Daoy (cell line): ENCODE measurements at regions not wholly inside any gene's neighbourhood (a gene's known extent, or its start where the extent isn't known, plus 50 kb on each side); places are given as distances from the start of the nearest gene placed in this dataset.

Experiments
- DNase-seq: peaks from one replicate; pipeline ENCODE4 v3.0.0-alpha.2; 2015; ENCODE audit warnings: low read depth

DNA sequence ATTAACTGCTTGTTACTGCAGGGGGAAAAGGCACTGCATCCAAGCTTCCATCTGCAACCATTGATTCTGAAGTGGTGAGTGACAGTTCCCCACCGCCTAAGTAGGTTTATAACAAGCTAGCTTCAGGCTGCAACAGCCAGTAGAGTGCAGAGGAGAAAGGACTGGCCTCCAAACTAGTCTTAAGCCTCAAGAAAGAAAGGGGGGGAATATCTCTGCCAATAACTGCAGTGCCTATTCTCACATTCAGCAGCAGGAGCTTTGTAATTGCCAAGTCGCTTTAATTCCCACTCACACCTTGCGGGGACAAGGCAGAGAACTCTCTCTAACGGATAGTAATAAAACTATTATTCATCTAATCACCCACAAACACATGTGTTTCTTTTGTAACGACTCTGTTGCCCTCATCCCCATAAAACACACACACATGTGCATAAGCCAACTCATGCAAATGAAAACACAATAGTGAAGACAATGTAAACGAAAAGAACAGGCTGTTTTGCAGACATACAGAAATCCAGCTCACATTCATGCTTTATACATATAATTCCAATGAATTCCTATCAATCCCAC lies 1963.3 kb upstream of the PIK3C3 start:
- DNase-seq: no peak

DNA sequence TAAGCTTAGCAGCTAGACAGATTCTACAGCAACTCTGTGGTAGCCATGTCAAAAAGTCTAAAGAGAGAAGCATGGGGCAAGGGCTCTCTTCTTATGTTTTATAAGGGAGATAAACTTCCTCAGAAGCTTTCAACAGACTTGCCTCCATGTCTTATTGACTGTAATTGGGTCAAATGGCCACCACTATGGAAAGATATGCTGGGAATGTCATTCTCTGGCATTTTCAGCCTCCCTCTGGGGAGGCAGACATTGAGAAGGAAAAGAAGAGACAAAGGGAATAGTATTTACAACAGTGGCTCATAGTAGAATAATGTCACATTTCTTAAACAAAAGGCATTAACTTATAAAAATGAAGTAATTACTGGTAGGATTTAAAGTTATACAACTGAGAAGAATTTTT lies 1964.5 kb upstream of the PIK3C3 start:
- no peak for DNase-seq

DNA sequence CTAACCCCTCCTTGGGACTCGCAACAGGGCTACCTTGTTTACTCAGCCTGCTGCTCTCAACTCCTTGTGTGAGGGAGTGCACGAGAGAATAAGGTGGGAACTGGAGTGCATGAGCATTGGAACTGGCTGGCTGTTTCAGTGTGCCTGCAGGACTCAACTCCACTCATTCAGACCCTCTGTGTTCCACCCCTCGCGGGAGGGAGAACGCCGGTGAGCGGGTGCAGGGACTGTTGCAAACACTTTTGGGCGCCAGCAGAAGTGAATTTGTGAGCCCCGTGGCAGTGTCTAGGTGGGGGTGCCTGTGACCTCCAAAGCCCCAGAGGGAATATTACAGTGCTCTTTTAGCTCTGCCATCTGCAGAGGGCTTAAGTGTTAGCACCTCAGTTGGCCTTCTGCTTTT lies 1978.3 kb upstream of the PIK3C3 start:
- no peak for DNase-seq

DNA sequence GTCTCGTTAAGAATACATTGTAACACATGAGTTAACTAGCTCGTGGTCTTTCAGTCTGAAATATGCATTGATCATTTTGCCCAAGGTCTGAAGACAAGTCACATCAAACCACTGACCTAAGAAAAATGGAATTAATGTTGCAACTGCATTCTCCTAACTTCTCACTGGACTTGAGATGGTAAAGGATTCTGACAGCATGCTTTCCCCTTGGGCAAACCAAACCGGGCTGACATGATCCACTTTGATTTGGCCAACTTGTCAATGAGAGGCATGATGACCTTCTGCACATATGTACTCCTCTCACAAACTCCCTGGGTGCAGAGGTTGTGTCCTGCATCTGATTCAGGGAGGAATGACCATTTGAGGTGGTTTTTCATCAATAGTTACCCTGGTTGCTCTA lies 1982.5 kb upstream of the PIK3C3 start:
- DNase-seq: no peak

DNA sequence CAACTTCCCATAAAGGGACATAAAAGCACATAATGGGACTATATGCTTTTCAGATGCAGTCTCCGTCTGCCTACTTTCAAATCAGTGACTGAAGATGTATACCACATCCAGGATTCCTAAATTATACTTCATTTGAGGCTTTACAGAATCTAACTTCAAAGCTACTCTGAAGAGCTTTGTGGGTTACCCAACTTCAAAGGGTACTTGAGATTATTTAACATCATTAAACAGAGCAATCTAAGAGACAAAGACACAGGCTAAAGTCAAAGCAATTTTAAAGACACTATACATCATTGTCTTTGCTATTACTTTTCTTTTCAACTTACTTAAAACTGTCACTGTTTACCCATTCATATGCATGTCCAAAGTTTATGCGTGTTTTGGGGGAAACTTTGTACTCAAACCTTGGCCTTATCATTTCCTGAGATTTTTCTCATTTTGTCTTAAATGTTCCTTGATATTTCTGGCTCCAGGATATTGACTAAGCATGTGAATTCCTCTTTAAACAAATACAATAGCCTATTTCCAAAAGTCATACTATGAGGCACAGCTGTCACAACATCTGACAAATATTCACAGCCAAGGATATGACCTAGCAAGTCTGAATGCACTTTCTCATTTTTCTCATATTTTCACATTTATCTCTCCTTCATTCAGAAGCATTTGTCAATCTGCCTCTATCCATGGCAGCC lies 1985.1 kb upstream of the PIK3C3 start:
- DNase-seq: no peak

DNA sequence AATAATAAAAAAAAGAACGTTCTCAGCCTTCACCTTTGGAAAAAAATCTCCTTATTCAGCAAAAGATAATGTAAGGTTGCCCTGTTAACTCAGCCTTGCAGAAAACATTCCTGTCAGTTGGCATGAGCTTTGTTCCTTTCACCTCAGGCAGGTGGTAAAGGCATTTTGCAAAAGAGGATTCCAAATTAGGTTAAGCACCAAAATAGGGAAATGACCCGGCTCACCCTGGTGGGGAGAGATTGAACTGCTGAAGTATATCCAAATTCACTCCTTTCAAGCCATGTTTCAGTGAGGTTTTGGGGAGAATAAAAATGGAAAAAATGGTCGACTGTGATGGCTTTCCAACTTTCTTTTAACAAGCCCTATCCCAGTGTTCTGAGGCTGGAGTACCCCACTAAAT lies 1988.8 kb upstream of the PIK3C3 start:
- no peak for DNase-seq

- DNase-seq: no peak
Observed at GRCh38 chr18:39962546-39962945, 1992.5 kb upstream of the PIK3C3 start.

GRCh38 chr18:39960550-39960949 lies 1994.5 kb upstream of the PIK3C3 start:
- no peak for DNase-seq

GRCh38 chr18:39959839-39960238 lies 1995.2 kb upstream of the PIK3C3 start:
- DNase-seq: no peak

- DNase-seq: no peak
Observed at GRCh38 chr18:39958876-39959275, 1996.2 kb upstream of the PIK3C3 start.

GRCh38 chr18:39952816-39953215 lies 2002.2 kb upstream of the PIK3C3 start:
- DNase-seq: no peak

DNA sequence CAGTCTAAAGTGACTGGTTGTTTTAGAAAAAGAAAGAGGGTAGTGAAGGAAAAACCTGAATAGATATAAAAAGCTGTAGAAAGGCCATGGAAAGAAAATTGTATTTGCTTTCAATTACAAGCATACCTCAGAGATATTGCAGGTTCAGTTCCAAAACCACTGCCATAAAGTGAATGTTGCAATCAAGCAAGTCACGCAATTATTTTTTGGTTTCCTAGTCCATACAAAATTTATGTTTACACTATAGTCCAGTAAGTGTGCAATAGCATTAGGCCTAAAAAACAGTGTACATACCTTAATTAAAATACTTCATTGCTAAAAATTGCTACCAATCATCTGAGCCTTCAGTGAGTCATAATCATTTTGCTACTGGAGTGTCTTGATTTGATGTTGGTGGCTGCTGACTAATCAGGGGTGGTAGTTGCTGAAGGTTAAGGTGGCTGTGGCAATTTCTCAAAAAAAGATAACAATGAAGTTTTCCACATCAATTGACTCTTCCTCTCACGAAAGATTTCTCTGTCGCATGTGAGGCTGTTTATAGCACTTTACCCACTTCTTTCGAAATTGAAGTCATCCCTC lies 2003.8 kb upstream of the PIK3C3 start:
- DNase-seq: no peak

GRCh38 chr18:39946623-39947061 lies 2008.4 kb upstream of the PIK3C3 start:
- DNase-seq: no peak

GRCh38 chr18:39945076-39945475 lies 2010.0 kb upstream of the PIK3C3 start:
- DNase-seq: no peak

GRCh38 chr18:39942702-39943101 lies 2012.3 kb upstream of the PIK3C3 start:
- DNase-seq: no peak

DNA sequence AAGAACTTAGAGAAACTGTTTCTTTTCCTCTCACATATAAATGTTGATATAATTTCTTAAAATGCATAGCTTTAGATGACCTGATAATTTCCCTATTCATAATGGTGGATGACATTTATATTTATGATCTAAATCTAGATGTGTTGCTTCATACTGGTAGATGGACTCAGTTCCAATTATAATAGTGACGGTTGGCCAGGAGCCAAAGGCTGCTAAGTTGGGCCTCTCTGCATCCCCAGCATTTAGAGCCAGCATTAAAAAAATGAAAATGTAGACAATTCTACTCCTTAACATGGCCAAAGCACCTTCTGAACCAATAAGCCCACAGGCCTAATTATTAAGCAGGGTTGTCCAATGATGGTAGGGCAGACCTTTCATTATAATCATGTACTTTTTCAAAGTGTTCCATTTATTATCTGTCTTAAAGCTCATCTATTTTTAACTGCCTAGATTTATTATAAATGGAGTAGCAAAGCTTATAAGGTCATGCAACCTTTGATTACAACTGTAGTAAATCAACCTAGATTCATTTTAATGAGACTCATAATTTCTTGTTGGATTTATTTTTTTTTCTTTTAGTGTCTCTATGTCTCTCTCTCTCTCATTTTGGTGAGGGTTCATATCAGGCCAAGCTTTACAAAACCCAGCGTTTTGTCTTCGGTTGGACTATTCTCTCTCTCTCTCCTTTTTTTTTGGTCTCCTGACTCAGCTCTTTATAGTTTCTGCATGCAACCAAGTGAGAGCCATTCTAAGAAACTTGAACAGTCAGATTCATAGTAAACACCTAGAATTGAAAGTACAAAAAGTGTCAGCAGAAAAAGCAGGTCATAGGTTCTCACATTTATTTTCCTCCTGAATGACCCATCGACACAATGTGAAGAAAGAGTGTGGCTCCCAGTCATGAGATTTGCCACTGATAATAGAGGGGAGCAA lies 2016.1 kb upstream of the PIK3C3 start:
- DNase-seq: no peak

GRCh38 chr18:39935598-39935997 lies 2019.4 kb upstream of the PIK3C3 start:
- no peak for DNase-seq

GRCh38 chr18:39918847-39919246 lies 2036.2 kb upstream of the PIK3C3 start:
- DNase-seq: no peak

- no peak for DNase-seq
Observed at GRCh38 chr18:39913672-39914366, 2041.2 kb upstream of the PIK3C3 start.

DNA sequence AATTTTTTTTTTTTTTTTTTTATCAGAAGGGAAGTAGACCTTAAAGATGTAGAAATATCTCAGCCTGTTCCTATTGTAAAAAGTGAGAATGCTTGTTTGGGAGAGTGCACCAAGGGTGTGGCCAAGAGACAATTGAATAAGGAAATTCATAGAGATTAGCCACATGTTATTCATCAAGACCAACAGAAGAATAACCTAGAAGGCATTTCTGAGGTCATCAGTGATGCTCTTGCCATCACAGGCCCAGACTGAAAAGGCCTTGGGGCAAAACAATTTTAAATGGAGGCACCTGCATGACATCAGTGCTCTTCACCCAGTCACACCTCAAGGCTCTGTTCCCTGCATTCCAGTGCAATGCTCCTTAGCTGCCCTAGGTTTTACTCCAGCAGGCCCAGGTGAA lies 2043.3 kb upstream of the PIK3C3 start:
- DNase-seq: no peak

GRCh38 chr18:39909706-39910105 lies 2045.3 kb upstream of the PIK3C3 start:
- DNase-seq: no peak

GRCh38 chr18:39886136-39886535 lies 2068.9 kb upstream of the PIK3C3 start:
- DNase-seq: no peak
